Activated T-helper 1 cell treated with Interleukin-2 at 50 U/mL for 16 hours (primary cell): ENCODE measurements at regions not wholly inside any gene's neighbourhood (a gene's known extent, or its start where the extent isn't known, plus 50 kb on each side); places are given as distances from the start of the nearest gene placed in this dataset.

ENCODE experiments used
- DNase-seq: peaks from one replicate; pipeline ENCODE4 v3.0.0-alpha.2; 2020; ENCODE audit warnings: low read depth

DNA sequence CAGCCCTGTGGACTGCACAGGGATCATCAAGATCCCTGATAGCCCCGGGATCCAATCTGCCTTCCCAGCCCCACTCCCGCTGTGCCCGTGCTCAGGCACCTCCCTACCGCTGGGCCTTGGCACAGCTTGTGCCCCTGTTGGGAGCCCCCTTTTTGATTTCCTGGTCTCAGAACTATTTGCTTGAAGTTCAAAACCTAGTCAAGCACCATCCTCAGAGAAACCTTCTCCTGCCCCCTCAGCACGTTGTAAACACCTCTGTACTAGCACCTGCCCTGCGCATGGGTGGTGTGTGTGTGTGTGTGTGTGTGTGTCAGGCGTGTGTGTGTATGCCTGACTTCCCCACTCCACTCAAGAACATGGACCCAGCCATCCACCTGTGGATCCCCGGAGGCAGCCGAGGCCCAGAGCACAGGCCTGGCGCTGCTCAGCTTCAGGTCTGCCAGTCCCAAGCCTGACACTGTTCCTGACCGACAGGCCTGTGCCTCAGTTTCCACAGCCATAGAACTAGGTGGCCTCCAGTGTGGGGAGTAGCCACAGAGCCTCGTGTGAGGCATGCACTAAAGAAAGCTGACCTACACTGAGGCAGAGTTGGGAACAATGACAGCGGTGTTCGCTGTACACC lies 65.5 kb downstream of the ADRA2C start:
- DNase-seq = no peak

GRCh38 chr4:3832536-3833220 lies 66.5 kb downstream of the ADRA2C start:
- no peak for DNase-seq

GRCh38 chr4:3833326-3833989 lies 67.3 kb downstream of the ADRA2C start:
- no peak for DNase-seq

- DNase-seq = no peak
Measured at GRCh38 chr4:3834186-3834662, 68.0 kb downstream of the ADRA2C start.

DNA sequence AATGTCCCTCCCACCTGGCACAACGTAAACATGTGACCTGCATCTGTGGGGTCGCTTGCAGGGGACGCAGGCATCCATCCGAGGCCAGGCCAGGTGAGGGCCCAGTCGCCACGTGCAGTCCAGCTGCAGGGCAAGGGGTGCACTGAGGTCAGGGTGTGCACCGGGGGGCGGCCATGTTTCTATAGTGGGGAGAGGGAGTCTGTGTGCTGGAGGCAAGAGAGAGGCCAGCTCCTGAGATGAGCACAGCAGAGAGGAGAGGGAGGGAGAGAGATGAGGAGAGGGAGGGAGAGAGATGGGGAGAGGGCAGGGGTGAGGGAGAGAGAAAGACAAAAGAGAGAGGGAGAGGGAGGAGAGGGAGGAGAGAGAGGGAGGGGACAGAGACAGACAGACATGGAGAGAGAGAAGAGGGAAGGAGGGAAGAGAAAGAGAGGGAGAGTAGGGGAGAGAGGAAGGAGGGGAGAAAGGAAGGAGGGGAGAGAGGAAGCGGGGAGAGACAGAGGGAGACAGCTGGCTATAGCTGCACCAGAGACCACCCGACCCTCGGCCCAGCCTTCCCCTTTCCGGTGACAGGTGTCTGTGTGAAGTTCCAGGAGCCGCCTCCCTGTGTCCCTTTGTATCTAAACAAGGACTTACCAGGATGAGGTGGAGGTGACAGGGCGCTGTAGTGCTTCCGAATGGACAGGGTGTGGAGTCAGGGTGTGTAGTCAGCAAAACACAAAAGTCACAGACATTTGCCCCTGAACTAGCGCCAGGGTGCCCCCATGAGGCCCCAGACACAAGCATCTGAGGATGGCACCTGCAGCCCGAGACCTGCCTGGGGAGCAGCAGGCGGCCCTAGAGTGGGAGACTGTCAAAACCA lies 68.7 kb downstream of the ADRA2C start:
- DNase-seq = no peak

GRCh38 chr4:3835527-3836405 lies 69.6 kb downstream of the ADRA2C start:
- no peak for DNase-seq

DNA sequence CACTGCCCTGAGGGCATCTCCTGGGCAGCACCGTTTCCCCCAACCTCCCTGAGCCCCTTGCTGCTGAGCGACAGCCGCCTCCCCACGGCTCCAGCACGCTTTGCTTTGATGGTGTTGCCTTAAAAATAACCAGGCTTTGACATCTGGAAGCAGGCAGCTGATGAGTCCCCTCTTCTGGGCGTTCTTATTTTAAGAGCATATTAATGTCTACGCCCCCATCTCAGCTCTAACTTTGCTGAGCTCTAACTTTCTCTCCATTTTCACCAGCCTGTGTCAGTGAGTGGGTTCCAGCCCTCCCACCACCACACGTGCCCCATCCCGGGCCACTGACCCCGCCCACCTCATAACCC lies 70.2 kb downstream of the ADRA2C start:
- no peak for DNase-seq

- no peak for DNase-seq
Measured at GRCh38 chr4:3836756-3837601, 70.8 kb downstream of the ADRA2C start.

DNA sequence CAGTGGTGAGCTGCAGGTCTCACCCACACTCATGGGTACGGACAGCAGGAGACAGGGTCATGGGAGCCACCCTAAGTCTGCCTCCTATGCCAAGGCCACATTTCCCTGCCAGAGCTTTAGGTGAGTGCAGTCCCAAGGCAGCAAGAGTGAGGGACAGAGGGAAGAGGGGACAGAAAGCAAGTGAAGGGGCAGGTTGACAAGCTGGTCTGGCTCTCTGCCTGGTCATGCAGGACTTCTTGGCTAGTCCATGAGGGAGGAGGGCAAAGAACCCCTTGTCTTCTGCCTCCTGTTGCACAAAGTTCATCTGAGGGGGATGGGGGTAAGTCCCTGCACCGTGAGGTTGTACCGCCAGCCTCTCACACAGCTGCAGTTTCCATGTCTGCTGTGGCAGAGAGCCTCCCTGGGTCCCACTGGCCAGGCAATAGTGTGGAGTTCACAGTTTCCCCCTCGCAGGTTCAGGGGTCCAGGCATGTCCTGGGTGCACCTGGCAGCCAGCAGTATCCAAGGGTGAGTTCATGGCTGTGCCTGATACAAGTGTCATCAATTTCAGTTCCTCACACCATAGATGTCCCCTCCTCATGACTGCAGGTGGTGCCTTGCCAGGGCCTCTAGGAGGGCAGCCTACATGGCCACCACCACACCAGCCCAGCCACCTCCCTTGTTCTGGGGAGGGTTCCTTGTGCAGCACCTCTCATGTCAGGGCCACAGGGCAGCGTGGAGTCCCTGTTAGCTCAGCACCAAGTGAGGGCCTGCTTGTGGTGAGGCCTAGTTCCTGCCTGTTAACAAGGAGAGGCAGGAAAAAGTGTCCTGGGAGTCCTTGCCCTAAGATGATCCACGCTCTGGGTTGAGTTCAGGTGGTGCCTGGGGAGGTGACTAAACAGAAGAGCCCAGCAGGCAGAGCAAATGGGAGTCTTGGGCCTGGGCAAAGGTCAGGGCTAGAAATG lies 72.5 kb downstream of the ADRA2C start:
- no peak for DNase-seq

- DNase-seq = no peak
Measured at GRCh38 chr4:3845094-3845743, 79.0 kb downstream of the ADRA2C start.

DNA sequence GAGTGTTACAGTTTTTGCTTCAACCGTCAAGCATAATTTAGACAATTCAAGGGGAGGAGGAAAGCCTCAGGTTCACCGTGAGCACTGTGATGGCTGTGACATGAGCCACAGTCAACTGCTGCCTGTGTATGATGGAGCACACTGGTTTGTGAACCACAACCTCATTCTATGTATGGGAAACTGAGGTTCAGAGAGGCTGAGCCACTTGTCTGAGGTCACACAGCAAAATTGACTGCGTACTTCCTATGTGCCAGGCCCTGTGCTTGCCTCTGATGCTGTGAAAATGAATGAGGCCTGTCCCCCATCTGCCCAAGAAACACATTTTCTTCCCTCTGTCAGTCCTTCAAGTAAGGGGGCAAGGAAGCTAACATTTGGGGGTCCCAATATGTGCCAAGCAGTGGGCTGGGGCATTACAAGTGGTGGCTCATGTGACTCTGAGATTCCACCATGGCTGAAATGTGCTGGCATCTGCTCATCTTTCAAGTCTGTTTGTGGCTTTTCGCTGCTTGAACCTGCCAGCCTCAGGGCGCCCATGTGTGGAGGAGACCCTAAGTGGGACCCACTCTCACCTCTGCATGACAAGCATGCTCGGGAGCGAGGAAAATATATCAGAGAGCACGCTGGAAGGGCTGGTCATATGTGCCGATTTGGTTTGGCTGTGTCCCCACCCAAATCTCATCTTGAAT lies 79.7 kb downstream of the ADRA2C start:
- no peak for DNase-seq

DNA sequence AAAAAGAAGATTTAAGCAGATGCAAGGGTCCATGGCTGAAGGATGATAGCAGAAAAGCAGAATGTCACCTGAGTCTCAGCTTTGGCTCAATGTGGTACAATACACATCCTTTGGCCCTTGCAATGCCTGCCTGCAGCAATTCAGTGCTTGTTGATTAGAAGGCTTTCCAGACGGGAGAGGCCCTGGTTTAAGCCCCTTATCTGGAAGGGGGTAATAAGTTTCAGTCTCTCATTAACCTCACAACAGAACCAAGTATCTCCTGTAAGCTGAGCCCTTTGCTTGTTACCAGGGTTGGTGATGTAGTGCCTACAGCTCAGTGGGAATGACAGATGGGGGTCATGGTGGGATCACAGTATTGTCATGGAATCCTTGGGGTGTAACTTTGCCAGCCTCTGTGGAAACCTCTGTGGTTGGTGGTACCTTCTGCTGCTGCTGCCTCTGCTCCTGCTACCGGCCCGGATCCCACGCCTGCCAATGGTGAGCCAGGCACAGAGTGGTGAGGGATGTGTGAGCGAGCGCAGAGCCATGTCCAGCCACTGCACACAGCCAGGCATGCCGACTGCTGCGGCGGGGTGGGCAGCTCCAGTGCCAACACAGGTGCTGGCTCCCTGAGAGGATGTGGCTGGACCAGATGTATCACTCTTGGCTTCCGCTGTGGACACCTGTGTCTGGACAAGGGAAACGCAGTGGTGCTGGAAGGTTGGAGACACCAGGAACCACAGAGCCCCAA lies 81.2 kb downstream of the ADRA2C start:
- DNase-seq = no peak

GRCh38 chr4:3848323-3848722 lies 82.1 kb downstream of the ADRA2C start:
- DNase-seq = no peak

GRCh38 chr4:3849140-3849539 lies 83.0 kb downstream of the ADRA2C start:
- no peak for DNase-seq

DNA sequence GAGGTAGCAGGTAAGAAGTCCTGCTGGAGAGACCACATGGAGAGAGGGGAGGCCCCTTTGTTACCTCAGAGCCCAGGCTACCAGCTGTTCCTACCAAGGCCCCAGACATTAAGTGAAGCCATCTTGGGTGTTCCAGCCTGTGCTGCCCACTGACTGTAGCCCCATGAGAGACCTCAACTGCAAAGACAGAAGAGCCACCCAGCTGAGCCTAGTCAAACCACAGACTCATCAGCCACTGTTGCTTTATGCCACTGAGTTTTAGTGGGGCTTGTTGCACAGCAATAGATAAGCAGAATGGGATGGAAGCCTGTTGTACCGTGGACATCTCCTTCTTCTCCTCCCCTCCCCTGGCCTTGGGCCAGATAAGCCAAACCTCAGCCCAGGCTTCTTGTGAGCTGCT lies 83.9 kb downstream of the ADRA2C start:
- DNase-seq = no peak

DNA sequence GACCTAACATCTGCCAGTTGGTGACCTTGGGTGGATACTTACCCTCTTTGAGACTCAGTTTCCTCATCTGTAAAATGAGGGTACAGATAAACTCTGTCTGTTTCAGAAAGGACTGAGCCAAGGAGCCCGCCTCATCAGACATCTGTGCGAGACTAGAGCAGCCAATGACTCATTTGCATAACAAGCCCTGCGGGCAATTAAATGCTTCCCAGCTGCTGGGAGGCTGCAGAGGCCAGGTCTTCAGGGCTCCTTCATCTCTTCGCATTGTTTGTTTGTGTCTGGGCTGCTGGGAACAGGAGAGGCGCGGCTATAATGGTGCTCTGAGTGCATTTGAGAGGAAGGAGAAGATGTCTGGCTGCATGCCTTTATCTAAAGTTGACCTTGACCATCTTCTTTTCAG lies 85.0 kb downstream of the ADRA2C start:
- DNase-seq = no peak

GRCh38 chr4:3851881-3852280 lies 85.7 kb downstream of the ADRA2C start:
- DNase-seq = no peak

GRCh38 chr4:3852309-3852708 lies 86.1 kb downstream of the ADRA2C start:
- no peak for DNase-seq
